NCI-H526 (cell line): ENCODE measurements at regions not wholly inside any gene's neighbourhood (a gene's known extent, or its start where the extent isn't known, plus 50 kb on each side); places are given as distances from the start of the nearest gene placed in this dataset.

Experiments
- DNase-seq, 2 experiments: peaks; one replicate each; lab custom pipeline; 2025; lab: John Stamatoyannopoulos, UW

GRCh38 chr7:118696879-118697278 is 472.4 kb downstream of the ANKRD7 start:
- no peak for DNase-seq

- no peak for DNase-seq
Observed at GRCh38 chr7:118699222-118699621, 474.7 kb downstream of the ANKRD7 start.

GRCh38 chr7:118708741-118709140 is 484.2 kb downstream of the ANKRD7 start:
- no peak for DNase-seq

- DNase-seq = no peak
Observed at GRCh38 chr7:118711688-118712087, 487.2 kb downstream of the ANKRD7 start.

DNA sequence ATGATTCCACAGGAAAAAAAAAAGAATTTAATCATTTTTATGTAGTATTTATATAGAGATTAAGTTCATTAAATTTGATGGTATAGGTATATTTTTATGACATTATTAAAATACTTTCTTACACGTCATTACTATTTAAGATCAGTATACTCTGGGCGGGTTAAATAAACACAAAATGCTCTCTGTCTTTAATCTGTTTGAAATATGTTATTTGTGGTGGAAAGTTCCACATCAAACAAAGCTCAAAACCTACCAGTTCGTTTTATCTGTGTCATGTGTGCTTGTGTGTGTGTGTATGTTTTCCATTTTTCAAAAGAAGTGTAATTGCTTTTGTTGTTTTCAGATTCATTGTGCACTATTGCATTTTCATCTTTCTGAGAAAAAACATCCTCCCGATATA is 488.5 kb downstream of the ANKRD7 start:
- DNase-seq = no peak

GRCh38 chr7:118720632-118721031 is 496.1 kb downstream of the ANKRD7 start:
- DNase-seq = no peak

- DNase-seq = peak in 1 of 2 experiments; percentile 10
Observed at GRCh38 chr7:118731854-118732253, 507.4 kb downstream of the ANKRD7 start.

- no peak for DNase-seq
Observed at GRCh38 chr7:118734541-118734940, 510.0 kb downstream of the ANKRD7 start.

GRCh38 chr7:118735441-118735840 is 510.9 kb downstream of the ANKRD7 start:
- no peak for DNase-seq

DNA sequence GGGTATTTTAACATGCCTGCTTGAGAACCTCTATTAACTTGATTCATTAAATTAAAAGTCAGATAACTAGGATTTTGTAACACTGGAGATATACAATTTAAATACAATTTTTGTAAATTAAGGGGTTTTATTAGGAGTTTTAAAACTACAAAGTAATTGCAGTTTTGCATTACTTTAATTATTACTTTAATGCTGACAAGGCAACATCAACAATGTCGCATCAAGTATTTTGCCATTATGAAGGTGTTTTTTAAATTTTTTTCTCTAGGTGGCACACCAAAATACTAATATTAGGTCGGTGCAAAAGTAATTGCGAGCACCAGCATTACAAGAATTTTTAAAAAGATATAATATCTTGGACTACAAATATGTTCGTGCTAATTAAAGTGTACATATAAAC is 513.4 kb downstream of the ANKRD7 start:
- DNase-seq = no peak

- no peak for DNase-seq
Observed at GRCh38 chr7:118745927-118746326, 521.4 kb downstream of the ANKRD7 start.

GRCh38 chr7:118747473-118747872 is 523.0 kb downstream of the ANKRD7 start:
- no peak for DNase-seq

DNA sequence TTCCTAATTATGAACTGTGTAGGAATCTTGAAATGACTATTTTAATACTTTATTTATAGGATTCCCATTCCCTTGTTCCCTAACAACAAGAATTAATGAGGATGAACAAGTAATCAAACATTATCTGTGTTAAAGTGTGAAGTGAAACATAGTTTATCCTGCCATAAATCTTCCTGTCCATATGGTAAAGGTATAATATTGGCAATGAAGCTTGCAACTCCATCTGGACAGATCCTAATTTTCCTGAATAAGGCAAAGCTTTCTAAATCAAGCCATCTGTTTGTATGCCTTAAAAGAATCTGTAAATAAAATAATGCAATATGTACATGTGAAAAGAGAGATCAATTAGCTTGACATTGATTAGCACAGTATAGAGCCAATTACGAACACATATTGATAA is 529.0 kb downstream of the ANKRD7 start:
- no peak for DNase-seq

DNA sequence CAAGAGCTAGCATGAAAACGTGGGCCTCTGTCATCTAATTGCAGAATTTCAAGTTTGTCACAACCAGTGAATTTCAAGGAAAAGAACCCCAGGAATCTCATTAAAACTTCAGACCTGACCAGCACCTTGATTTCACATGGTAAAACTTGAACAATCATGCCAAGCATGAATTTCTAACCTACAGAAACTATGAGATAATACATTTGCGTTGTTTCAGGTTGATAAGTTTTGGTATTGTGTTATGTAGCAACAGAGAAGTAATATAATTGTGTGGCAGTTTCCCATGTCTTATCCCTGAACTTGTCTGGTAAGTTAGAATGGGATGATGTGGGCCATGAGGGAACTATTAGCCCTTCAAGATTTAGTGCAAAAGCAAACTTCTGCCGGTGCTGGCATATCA is 530.1 kb downstream of the ANKRD7 start:
- no peak for DNase-seq

- peak in 1 of 2 experiments; percentile 8 for DNase-seq
Observed at GRCh38 chr7:118755067-118755625, 530.6 kb downstream of the ANKRD7 start.

DNA sequence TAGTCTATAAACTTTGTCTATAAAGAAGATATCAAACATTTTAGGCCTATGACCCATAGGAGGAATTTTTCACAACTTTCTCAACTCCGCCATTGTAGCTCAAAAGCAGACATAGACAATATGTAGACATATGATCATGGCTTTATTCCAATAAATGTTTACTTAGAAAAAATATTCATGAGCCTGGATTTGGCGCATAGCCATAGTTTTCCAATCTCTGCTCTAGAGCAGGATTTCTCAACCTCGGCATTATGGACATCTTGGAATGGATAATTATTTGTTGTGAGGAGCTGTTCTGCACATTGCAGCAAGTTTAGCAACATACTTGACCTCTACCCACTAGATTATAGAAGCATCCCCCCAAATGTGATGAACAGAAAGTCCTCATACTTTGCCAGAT is 532.6 kb downstream of the ANKRD7 start:
- no peak for DNase-seq

DNA sequence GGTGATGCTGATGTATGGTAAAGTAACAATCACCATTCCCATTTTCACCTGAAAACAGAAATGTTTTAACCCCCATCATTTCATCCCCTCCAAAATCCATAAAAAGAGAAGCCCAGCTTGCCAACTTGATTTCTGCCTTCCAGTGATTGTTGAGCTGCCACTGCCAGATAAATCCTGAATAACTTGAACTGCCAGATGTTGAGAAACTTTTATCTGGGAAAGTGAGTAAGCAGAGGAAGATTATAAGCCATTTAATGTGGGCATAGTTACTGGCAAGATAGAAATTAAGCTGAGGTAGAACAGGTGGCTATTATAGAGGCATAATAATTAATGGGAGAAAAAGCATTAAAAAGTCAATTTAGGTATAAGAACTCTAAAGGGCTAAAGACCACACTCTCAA is 534.1 kb downstream of the ANKRD7 start:
- no peak for DNase-seq

DNA sequence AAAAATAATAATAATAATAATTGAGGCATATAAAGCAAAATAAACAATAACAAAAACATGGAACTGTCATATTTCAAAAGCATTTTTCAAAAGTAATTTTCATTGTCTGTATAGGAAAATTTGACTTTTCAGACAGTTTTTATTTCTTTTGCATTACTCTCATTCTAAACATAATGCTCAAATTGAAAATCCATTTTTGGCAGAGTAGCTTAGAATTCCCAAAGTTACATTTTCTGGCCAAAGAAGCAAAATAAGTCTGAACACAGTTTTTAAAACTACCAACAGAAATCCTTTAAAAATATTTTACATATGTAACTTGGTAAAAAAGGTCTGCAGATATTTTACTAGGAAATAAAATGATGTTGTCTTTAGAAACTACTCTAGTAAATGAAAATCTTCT is 535.4 kb downstream of the ANKRD7 start:
- no peak for DNase-seq

DNA sequence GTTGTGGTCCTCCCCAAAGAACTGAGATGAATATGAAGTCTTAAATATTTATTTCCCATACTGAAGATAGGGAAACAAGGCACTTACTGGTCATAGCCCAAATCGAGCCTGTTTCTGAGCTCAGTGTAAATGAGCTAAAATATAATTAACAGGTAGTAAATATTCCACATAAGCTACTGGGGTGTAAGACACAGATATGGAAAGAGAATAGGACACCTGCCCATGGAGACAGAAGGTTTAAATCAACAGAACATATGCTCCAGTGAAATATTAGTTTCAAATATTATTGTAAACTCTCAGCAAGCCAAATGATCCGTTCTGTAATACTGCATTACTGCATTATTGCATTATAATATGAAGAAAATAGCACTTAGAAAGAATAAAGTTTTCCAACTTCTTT is 537.9 kb downstream of the ANKRD7 start:
- no peak for DNase-seq

GRCh38 chr7:118764221-118764620 is 539.7 kb downstream of the ANKRD7 start:
- DNase-seq = no peak

DNA sequence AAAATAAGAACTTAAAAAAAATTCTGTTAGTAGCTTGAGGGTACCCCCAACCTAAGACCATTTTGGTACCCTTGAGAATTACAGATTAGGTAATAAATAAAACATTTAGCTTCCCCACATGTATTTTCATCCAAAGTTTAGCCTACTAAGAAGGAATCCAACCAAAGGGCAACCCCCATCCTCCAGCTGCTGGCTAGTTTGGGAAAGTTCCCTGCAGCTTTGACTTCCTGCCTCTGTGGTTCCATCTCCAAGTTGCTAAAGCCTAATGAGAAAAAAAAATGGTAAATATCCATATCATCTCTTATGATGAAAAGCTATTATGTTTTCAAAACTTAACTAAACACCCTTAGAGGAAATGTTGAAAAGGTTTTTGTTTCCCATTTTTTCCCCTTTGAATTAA is 547.2 kb downstream of the ANKRD7 start:
- no peak for DNase-seq

DNA sequence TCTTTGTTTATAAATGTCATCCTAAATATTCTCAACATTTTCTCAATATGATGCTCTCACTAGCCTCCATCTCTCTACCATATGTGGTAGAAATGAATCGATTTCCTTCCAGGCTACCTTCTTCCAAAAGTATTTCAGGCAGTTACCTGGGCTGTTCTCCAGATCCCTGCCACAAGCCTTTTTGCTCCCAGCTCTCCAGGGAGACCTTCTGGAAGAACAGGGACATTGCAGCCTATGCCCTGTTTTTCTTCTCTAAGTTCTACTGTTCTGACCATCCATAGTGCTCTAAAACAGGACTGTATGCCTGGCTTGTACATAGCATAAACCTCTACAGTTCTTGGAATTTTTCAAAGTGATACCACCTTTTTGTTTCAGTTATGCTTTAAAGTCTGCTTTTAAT is 552.8 kb downstream of the ANKRD7 start:
- no peak for DNase-seq

GRCh38 chr7:118792682-118793081 is 568.2 kb downstream of the ANKRD7 start:
- DNase-seq = no peak

DNA sequence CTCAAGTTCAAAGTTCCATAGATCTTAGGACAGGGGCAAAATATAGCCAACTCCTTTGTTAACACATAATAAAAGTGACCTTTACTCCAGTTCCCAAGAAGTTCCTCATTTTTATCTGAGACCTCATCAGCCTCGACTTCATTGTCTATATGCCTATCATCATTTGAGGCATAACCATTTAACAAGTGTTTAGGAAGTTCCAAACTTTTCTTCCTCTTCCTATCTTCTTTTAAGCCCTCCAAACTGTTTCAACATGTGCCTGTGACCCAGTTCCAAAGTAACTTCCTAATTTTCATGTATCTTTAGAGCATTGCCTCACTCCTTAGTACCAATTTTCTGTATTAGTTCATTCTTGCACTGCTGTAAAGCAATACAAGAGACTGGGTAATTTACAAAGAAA is 569.1 kb downstream of the ANKRD7 start:
- no peak for DNase-seq

DNA sequence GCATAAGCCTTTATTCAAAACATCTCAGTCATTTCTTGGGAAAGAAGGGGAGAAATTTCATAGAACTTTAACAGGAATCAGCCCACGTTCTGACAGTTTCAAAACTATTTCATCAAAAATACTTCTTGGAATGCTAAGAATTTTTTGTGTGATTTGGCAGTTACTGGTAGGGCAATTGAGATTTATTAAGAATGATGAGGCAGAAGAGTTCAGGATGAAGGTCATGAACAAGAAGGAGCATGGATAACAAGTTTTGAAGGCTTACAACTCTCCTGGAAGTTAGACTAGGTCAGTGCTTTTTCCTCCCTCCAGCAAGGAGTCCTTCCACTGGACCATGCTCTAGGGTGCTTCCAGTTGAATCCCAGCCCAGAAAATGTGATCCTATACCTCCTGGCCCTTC is 569.9 kb downstream of the ANKRD7 start:
- no peak for DNase-seq
